HepG2 (cell line): ENCODE measurements at regions not wholly inside any gene's neighbourhood (a gene's known extent, or its start where the extent isn't known, plus 50 kb on each side); places are given as distances from the start of the nearest gene placed in this dataset.

Experiments used
- ATAC-seq: fragments of 200-7000 bp; cut with Tn5 transposase; 3 replicates; pipeline ENCODE4 v1.9.1; 2020; ENCODE audit warnings: mild to moderate bottlenecking, moderate library complexity
- BruUV-seq: library from RNA; stranded (reverse); fragments of 400-500 nt; replicated peaks from 2 replicates; lab custom pipeline; 2021; lab: Mats Ljungman, UMichigan
- CTCF ChIA-PET: fragments of 300-600 bp; formaldehyde crosslinking; extraction: SDS; loops from one replicate; lab custom pipeline; 2021; ENCODE audit warnings: low total read pairs, inconsistent platforms, low intra/inter-chr PET ratio; lab: Yijun Ruan, JAX
- POLR2A ChIA-PET: fragments of 350-600 bp; sonication (Branson Sonifier 250); formaldehyde crosslinking; loops from one replicate; lab custom pipeline; 2020; ENCODE audit warnings: antibody characterized with exemption, inconsistent platforms; lab: Yijun Ruan, JAX
- DNase-seq: peaks from one replicate; pipeline ENCODE4 v3.0.0-alpha.2; 2015; ENCODE audit warnings: low spot score
- FAIRE-seq: peaks from 3 replicates; lab custom pipeline; 2011; peaks lifted over from hg19 to GRCh38; lab: Jason Lieb, UNC
- H2AFZ ChIP-seq: one replicate; pipeline ENCODE4 v1.6.1; 2011; ENCODE audit warnings: low read length, inconsistent platforms
- H3K27ac ChIP-seq: fragments of 300-600 bp; 3 replicates; pipeline ENCODE4 v1.8.0; 2011; ENCODE audit warnings: mixed run types, mild to moderate bottlenecking, mixed read lengths, low read length, inconsistent platforms; ENCODE audit not compliant: insufficient read depth; ENCODE audit errors: extremely low read length
- H3K27me3 ChIP-seq, 2 experiments: fragments of 200-600 bp in 1 of 2; 2 replicates in 1 of 2; 3 replicates in 1 of 2; pipeline versions ENCODE4 v1.6.0 to v1.8.0; 2011; ENCODE audit warnings: low read length in 2 of 2, mild to moderate bottlenecking in 2 of 2, moderate library complexity in 2 of 2, inconsistent platforms in 1 of 2; ENCODE audit not compliant: insufficient read depth in 2 of 2, control insufficient read depth in 1 of 2
- H3K36me3 ChIP-seq, 2 experiments: fragments of 200-600 bp in 1 of 2; replicated peaks in 1 of 2; 2 replicates in 1 of 2; 3 replicates in 1 of 2; pipeline versions ENCODE4 v1.5.1 to v1.8.0; 2011; ENCODE audit warnings: low read length in 2 of 2, inconsistent platforms in 1 of 2; ENCODE audit not compliant: insufficient read depth in 2 of 2, control insufficient read depth in 1 of 2
- H3K4me1 ChIP-seq: 2 replicates; pipeline ENCODE4 v1.5.1; 2012; ENCODE audit warnings: low read length, inconsistent platforms; ENCODE audit not compliant: insufficient read depth
- H3K4me2 ChIP-seq: 2 replicates; pipeline ENCODE4 v1.6.0; 2011; ENCODE audit warnings: low read depth, low read length, inconsistent platforms
- H3K4me3 ChIP-seq, 3 experiments: fragments of 200-600 bp in 1 of 3; sonication (generic), shearing (Covaris generic) in 1 of 3; replicated peaks in 1 of 3; 2 replicates each; pipeline ENCODE4 v1.5.1; 2011 to 2016; ENCODE audit warnings: low read length in 3 of 3, inconsistent platforms in 2 of 3, low read depth in 2 of 3, mild to moderate bottlenecking in 2 of 3, control low read depth in 1 of 3, mixed read lengths in 1 of 3; ENCODE audit not compliant: insufficient read depth in 1 of 3
- H3K79me2 ChIP-seq: one replicate; pipeline ENCODE4 v1.6.1; 2011; ENCODE audit warnings: low read length, inconsistent platforms; ENCODE audit not compliant: insufficient read depth
- H3K9ac ChIP-seq: 2 replicates; pipeline ENCODE4 v1.6.0; 2011; ENCODE audit warnings: mild to moderate bottlenecking, low read depth, low read length, inconsistent platforms; ENCODE audit not compliant: insufficient read depth
- H3K9me3 ChIP-seq: 2 replicates; pipeline ENCODE4 v1.5.1; 2012; ENCODE audit warnings: mild to moderate bottlenecking, low read length
- H4K20me1 ChIP-seq: 2 replicates; pipeline ENCODE4 v1.6.0; 2011; ENCODE audit warnings: inconsistent platforms, mild to moderate bottlenecking, low read length, moderate library complexity; ENCODE audit not compliant: insufficient read depth
- GABPA ChIP-seq, 2 experiments: IDR thresholded peaks; 2 replicates each; pipeline ENCODE4 v1.6.1; 2011 to 2016; ENCODE audit warnings: low read depth in 2 of 2, low read length in 1 of 2, missing biosample characterization in 1 of 2, missing genetic modification characterization in 1 of 2
- MED1 ChIP-seq: sonication (generic); formaldehyde crosslinking; IDR thresholded peaks from 2 replicates; pipeline ENCODE4 v1.4.0; 2020; ENCODE audit warnings: missing genetic modification reagents
- NCOR1 ChIP-seq: fragments of 200-600 bp; sonication (generic); IDR thresholded peaks from 2 replicates; pipeline ENCODE4 v1.7.0; 2017; ENCODE audit warnings: antibody characterized with exemption, low read length, borderline replicate concordance
- PCBP1 ChIP-seq: fragments of 200-400 bp; formaldehyde crosslinking; IDR thresholded peaks from 2 replicates; pipeline ENCODE4 v1.6.1; 2017; ENCODE audit warnings: mild to moderate bottlenecking, low read depth, low read length, borderline replicate concordance
- ZBTB7B ChIP-seq: sonication (generic); formaldehyde crosslinking; IDR thresholded peaks from 2 replicates; pipeline ENCODE4 v1.4.0; 2020; ENCODE audit warnings: missing genetic modification reagents
- ZFP82 ChIP-seq: sonication (generic); formaldehyde crosslinking; IDR thresholded peaks from 2 replicates; pipeline ENCODE4 v1.5.1; 2020; ENCODE audit warnings: mild to moderate bottlenecking, missing genetic modification reagents, borderline replicate concordance
- ZNF232 ChIP-seq: sonication (generic); formaldehyde crosslinking; IDR thresholded peaks from 2 replicates; pipeline ENCODE4 v1.4.0; 2020; ENCODE audit warnings: missing genetic modification reagents, borderline replicate concordance
- ZNF546 ChIP-seq: sonication (generic); formaldehyde crosslinking; conservative IDR thresholded peaks from 2 replicates; pipeline ENCODE4 v1.8.1; 2023; ENCODE audit warnings: mild to moderate bottlenecking, missing genetic modification reagents
- ZNF552 ChIP-seq: sonication (generic); formaldehyde crosslinking; IDR thresholded peaks from 2 replicates; pipeline ENCODE4 v1.9.0; 2022; ENCODE audit warnings: missing genetic modification reagents, mild to moderate bottlenecking, borderline replicate concordance
- ZNF607 ChIP-seq: sonication (generic); formaldehyde crosslinking; IDR thresholded peaks from 2 replicates; pipeline ENCODE4 v1.5.1; 2020; ENCODE audit warnings: missing genetic modification reagents, mild to moderate bottlenecking, borderline replicate concordance
- ZSCAN20 ChIP-seq: sonication (generic); formaldehyde crosslinking; IDR thresholded peaks from 2 replicates; pipeline ENCODE4 v1.4.0; 2020; ENCODE audit warnings: missing genetic modification reagents, mild to moderate bottlenecking, borderline replicate concordance
- WGBS: methylation state at CpG from one replicate; pipeline ENCODE4 v1.1.6; 2017; ENCODE audit warnings: low lambda C conversion rate; 5-methylcytosine and 5-hydroxymethylcytosine counted together
- in situ Hi-C: cut with HindIII; loops from 2 replicates; pipeline ENCODE4 v1.10.0; 2017; ENCODE audit warnings: low pct_unique_long_range_greater_than_20kb; ENCODE audit not compliant: extremely low pct_ligation_motif_present
- intact Hi-C: fragments of 100-400 bp; cut with micrococcal nuclease; formaldehyde crosslinking; loops from one replicate; pipeline ENCODE4 v1.10.0; 2022; ENCODE audit not compliant: unreplicated experiment
- TF ChIP-seq, protein P1 (sequence below): sonication (generic); formaldehyde crosslinking; IDR thresholded peaks from 2 replicates; pipeline ENCODE4 v1.4.0; 2020; ENCODE audit warnings: missing genetic modification reagents, mild to moderate bottlenecking, borderline replicate concordance
- TF ChIP-seq, protein P2 (sequence below): sonication (generic); formaldehyde crosslinking; IDR thresholded peaks from 2 replicates; pipeline ENCODE4 v1.5.1; 2020; ENCODE audit warnings: missing genetic modification reagents, mild to moderate bottlenecking, borderline replicate concordance

DNA sequence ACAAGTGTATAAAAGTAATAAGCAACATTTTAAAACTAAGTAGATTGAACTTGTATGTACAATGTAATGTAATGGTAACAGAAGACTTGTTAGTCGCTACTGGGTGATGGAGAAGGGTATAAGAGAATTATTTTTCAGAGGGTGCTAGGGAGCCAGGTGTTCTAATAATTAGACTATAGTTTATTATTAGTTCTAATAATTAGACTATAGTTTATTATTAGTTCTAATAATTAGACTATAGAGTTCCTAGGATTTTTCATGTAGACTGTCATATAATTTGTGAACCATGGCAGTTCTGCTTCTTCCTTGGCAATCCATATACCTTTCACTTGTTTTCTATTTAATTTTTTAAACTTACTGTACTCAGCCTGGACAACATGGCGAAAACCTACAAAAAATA, 117.3 kb upstream of the TSPAN5 start:
- ATAC-seq (no peak), FAIRE-seq (no peak), DNase-seq (no peak)
- no TSS peak for BruUV-seq
- WGBS = 64% methylated on average over 2 of the region's 2 CpGs
- CTCF ChIA-PET = no interaction called here
- Histone ChIP-seq H2AFZ (no peak overlapping the region), H3K36me3 (no peaks in the 10 kb centered on the region), H3K9ac (no peak overlapping the region), H3K9me3 (no peaks in the 10 kb centered on the region), H3K4me1 (peaks cover 38% of the 10 kb centered on the region), H3K27me3 (no peaks in the 10 kb centered on the region), H3K4me2 (no peak overlapping the region), H3K27ac (no peak overlapping the region), H4K20me1 (no peaks in the 10 kb centered on the region), H3K4me3 (no peak overlapping the region), H3K79me2 (no peaks in the 10 kb centered on the region)
- in situ Hi-C loops (no loop called here), intact Hi-C loops (no loop called here)
- no peak for TF ChIP-seq ZNF546 (CRISPR knock-in tag)
- TF ChIP-seq ZNF607 (CRISPR knock-in tag) = no peak
- TF ChIP-seq ZFP82 (CRISPR knock-in tag) = no peak
- TF ChIP-seq MED1 = no peak
- TF ChIP-seq ZNF552 (CRISPR knock-in tag) = no peak
- no peak for TF ChIP-seq NCOR1
- TF ChIP-seq, protein P1, sequence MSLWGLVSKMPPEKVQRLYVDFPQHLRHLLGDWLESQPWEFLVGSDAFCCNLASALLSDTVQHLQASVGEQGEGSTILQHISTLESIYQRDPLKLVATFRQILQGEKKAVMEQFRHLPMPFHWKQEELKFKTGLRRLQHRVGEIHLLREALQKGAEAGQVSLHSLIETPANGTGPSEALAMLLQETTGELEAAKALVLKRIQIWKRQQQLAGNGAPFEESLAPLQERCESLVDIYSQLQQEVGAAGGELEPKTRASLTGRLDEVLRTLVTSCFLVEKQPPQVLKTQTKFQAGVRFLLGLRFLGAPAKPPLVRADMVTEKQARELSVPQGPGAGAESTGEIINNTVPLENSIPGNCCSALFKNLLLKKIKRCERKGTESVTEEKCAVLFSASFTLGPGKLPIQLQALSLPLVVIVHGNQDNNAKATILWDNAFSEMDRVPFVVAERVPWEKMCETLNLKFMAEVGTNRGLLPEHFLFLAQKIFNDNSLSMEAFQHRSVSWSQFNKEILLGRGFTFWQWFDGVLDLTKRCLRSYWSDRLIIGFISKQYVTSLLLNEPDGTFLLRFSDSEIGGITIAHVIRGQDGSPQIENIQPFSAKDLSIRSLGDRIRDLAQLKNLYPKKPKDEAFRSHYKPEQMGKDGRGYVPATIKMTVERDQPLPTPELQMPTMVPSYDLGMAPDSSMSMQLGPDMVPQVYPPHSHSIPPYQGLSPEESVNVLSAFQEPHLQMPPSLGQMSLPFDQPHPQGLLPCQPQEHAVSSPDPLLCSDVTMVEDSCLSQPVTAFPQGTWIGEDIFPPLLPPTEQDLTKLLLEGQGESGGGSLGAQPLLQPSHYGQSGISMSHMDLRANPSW (CRISPR knock-in tag) = no peak
- TF ChIP-seq ZBTB7B = no peak
- TF ChIP-seq ZSCAN20 (CRISPR knock-in tag) = no peak
- TF ChIP-seq, protein P2, sequence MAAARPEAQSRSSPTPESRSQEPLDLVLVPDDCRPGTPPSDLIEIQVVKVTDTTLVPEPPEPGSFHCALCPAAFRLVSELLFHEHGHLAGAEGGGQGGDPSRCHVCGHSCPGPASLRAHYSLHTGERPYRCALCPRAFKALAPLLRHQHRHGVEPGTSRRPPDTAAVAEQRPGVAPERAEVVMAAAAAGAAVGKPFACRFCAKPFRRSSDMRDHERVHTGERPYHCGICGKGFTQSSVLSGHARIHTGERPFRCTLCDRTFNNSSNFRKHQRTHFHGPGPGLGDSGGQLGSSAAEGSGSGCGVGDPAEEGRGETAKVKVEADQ (CRISPR knock-in tag) = no peak
- no peak for TF ChIP-seq ZNF232 (CRISPR knock-in tag)
- no peak for TF ChIP-seq GABPA (IDR thresholded peaks at IDR 0.05; ENCODE audit: low read depth, low read length)
- TF ChIP-seq GABPA (CRISPR knock-in tag; IDR thresholded peaks at IDR 0.05; ENCODE audit: low read depth) = no peak
- TF ChIP-seq PCBP1 = no peak
- POLR2A ChIA-PET = no interaction called here
